Progenitor cell of endocrine pancreas (in vitro differentiated cells): ENCODE measurements at regions not wholly inside any gene's neighbourhood (a gene's known extent, or its start where the extent isn't known, plus 50 kb on each side); places are given as distances from the start of the nearest gene placed in this dataset.
"Not testable (repeated sequence)": the region's sequence is repeated elsewhere in the genome, so short reads cannot be mapped to it uniquely, and the experiment has no call there.

ENCODE experiments used
- DNase-seq: peaks from one replicate; pipeline ENCODE4 v3.0.0; 2021; ENCODE audit warnings: low spot score; ENCODE audit not compliant: unreplicated experiment
- H3K27ac Mint-ChIP-seq: 2 replicates; pipeline ENCODE4 v1.8.0; 2021; ENCODE audit warnings: mild to moderate bottlenecking, moderate library complexity, mixed read lengths
- H3K27me3 Mint-ChIP-seq: 2 replicates; pipeline ENCODE4 v1.8.0; 2021; ENCODE audit warnings: mixed read lengths
- H3K36me3 Mint-ChIP-seq: 2 replicates; pipeline ENCODE4 v1.8.0; 2022; ENCODE audit warnings: mixed read lengths; ENCODE audit not compliant: insufficient read depth
- H3K4me1 Mint-ChIP-seq: 2 replicates; pipeline ENCODE4 v1.8.0; 2021; ENCODE audit warnings: low read depth, mixed read lengths
- H3K4me3 Mint-ChIP-seq: 2 replicates; pipeline ENCODE4 v1.8.0; 2021; ENCODE audit warnings: low read depth, mild to moderate bottlenecking, moderate library complexity, mixed read lengths
- H3K9me3 Mint-ChIP-seq: 2 replicates; pipeline ENCODE4 v1.8.0; 2021; ENCODE audit warnings: low read depth, mixed read lengths
- CTCF ChIP-seq: fragments of 200-600 bp; sonication (generic); IDR thresholded peaks from one replicate; pipeline ENCODE4 v1.5.0; 2021; ENCODE audit warnings: antibody characterized with exemption, mild to moderate bottlenecking; ENCODE audit not compliant: unreplicated experiment

DNA sequence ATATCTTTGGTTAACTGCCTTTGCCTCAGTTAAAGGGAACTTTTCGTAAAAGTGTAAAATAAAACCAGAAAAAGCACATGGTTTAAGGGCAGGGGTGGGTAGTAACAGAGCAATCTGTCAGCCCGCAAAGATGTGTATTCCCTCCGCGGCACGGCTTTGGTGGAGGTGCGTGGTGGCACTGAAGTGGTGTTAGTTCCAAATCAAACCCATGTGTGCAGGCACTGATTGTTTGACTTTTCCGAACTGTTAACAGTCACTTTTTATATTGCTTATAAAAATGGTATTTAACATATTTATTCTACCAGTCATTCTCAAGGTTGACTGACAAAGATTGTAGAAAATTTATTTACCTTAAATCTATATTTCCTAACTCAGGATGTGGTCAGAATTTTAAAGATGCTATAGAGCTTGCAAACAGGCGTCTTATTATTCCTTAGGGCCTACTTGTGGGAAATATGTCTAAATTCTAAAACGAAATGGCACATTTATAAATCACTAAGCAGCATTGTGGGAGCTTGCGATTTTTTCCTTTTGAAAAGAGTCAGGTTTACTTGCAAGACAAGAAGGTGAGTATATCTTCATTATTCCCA, 272.7 kb upstream of the PCDH18 start:
- no peak for TF ChIP-seq CTCF
- Mint-ChIP-seq H3K36me3 (no peaks in the 10 kb centered on the region), H3K4me1 (no peaks in the 10 kb centered on the region), H3K27ac (no peak overlapping the region), H3K4me3 (no peak overlapping the region), H3K9me3 (no peaks in the 10 kb centered on the region), H3K27me3 (no peaks in the 10 kb centered on the region)
- no peak for DNase-seq

GRCh38 chr4:137800861-137801260, 268.6 kb upstream of the PCDH18 start:
- Mint-ChIP-seq H3K27ac (no peak overlapping the region), H3K4me1 (no peaks in the 10 kb centered on the region), H3K27me3 (no peaks in the 10 kb centered on the region), H3K4me3 (no peak overlapping the region), H3K36me3 (no peaks in the 10 kb centered on the region), H3K9me3 (no peaks in the 10 kb centered on the region)
- TF ChIP-seq CTCF = no peak
- DNase-seq = no peak

- Mint-ChIP-seq H3K27ac (no peak overlapping the region), H3K4me1 (peaks cover 3% of the 10 kb centered on the region), H3K9me3 (no peaks in the 10 kb centered on the region), H3K27me3 (no peaks in the 10 kb centered on the region), H3K4me3 (no peak overlapping the region), H3K36me3 (no peaks in the 10 kb centered on the region)
- TF ChIP-seq CTCF = no peak
- DNase-seq = no peak
Measured at GRCh38 chr4:137794764-137795254, 262.5 kb upstream of the PCDH18 start.

DNA sequence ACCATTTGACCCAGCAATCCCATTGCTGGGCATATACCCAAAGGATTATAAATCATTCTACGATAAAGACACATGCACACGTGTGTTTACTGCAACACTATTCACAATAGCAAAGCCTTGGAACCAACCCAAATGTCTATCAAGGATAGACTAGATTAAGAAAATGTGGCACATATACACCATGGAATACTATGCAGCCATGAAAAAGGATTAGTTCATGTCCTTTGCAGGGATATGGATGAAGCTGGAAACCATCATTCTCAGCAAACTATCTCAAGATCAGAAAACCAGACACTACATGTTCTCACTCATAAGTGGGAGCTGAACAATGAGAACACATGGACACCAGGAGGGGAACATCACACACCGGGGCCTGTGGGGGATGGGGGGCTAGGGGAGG, 257.0 kb upstream of the PCDH18 start:
- not testable (repeated sequence) for DNase-seq, H3K27ac Mint-ChIP-seq, H3K9me3 Mint-ChIP-seq, H3K36me3 Mint-ChIP-seq, H3K4me1 Mint-ChIP-seq, H3K4me3 Mint-ChIP-seq, H3K27me3 Mint-ChIP-seq

GRCh38 chr4:137783923-137784322, 251.6 kb upstream of the PCDH18 start:
- not testable (repeated sequence) for H3K27me3 Mint-ChIP-seq, H3K9me3 Mint-ChIP-seq, H3K27ac Mint-ChIP-seq, DNase-seq, H3K36me3 Mint-ChIP-seq, H3K4me3 Mint-ChIP-seq, H3K4me1 Mint-ChIP-seq

DNA sequence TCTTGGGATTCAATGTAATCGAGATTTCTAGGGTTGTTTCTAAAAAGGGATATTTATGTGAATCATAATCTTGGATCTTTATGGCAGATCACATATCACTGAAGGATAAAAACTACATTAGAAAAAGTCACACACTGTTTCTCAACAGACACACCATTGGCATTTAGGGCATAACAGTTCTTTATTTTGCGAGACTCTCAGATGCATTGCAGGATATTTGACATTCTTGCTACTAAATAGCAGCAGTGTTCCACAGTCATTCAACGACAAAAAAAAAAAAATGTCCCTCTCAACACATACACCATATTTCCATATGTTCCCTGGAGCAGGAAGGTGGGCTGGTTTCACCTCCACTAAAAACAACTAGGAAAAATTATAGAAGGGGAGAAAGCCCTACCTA, 243.4 kb upstream of the PCDH18 start:
- no peak for DNase-seq
- no peaks in the 10 kb centered on the region for H3K9me3 Mint-ChIP-seq
- H3K27me3 Mint-ChIP-seq = no peaks in the 10 kb centered on the region
- TF ChIP-seq CTCF = no peak
- no peak overlapping the region for H3K27ac Mint-ChIP-seq
- H3K36me3 Mint-ChIP-seq = no peaks in the 10 kb centered on the region
- no peaks in the 10 kb centered on the region for H3K4me1 Mint-ChIP-seq
- no peak overlapping the region for H3K4me3 Mint-ChIP-seq
